H9 (cell line): ENCODE measurements at regions not wholly inside any gene's neighbourhood (a gene's known extent, or its start where the extent isn't known, plus 50 kb on each side); places are given as distances from the start of the nearest gene placed in this dataset.

Source experiments
- DNase-seq: peaks from one replicate; pipeline ENCODE4 v3.0.0-alpha.2; 2017
- H2AFZ ChIP-seq: one replicate; pipeline ENCODE4 v1.6.1; 2013; ENCODE audit warnings: mild to moderate bottlenecking, low read length, control low read depth, moderate library complexity
- H2AK5ac ChIP-seq: 2 replicates; pipeline ENCODE4 v1.6.1; 2013; ENCODE audit warnings: low read length, control low read depth, mixed read lengths; ENCODE audit not compliant: insufficient read length
- H2BK120ac ChIP-seq: one replicate; pipeline ENCODE4 v1.6.1; 2013; ENCODE audit warnings: low read depth, mild to moderate bottlenecking, low read length, control low read depth, inconsistent platforms; ENCODE audit not compliant: poor library complexity, severe bottlenecking
- H2BK12ac ChIP-seq: 2 replicates; pipeline ENCODE4 v1.6.1; 2013; ENCODE audit warnings: low read length, control low read depth, mixed read lengths, low read depth; ENCODE audit not compliant: insufficient read length
- H2BK15ac ChIP-seq: 2 replicates; pipeline ENCODE4 v1.6.1; 2013; ENCODE audit warnings: low read depth, low read length, control low read depth
- H2BK20ac ChIP-seq: one replicate; pipeline ENCODE4 v1.6.1; 2013; ENCODE audit warnings: low read depth, mild to moderate bottlenecking, low read length, control low read depth, inconsistent platforms; ENCODE audit not compliant: poor library complexity, severe bottlenecking
- H2BK5ac ChIP-seq: 2 replicates; pipeline ENCODE4 v1.6.1; 2013; ENCODE audit warnings: low read length, control low read depth, mixed read lengths; ENCODE audit not compliant: insufficient read length
- H3K14ac ChIP-seq: 2 replicates; pipeline ENCODE4 v1.6.1; 2013; ENCODE audit warnings: low read length, control low read depth; ENCODE audit not compliant: insufficient read depth
- H3K18ac ChIP-seq: 2 replicates; pipeline ENCODE4 v1.6.1; 2013; ENCODE audit warnings: low read depth, mild to moderate bottlenecking, mixed read lengths, low read length, control low read depth; ENCODE audit not compliant: insufficient read length
- H3K23ac ChIP-seq: 2 replicates; pipeline ENCODE4 v1.6.1; 2013; ENCODE audit warnings: low read length, control low read depth, mixed read lengths, low read depth; ENCODE audit not compliant: insufficient read length
- H3K23me2 ChIP-seq: 2 replicates; pipeline ENCODE4 v1.6.1; 2013; ENCODE audit warnings: low read depth, mild to moderate bottlenecking, mixed read lengths, low read length, control low read depth; ENCODE audit not compliant: insufficient read length, poor library complexity, severe bottlenecking
- H3K27ac ChIP-seq: 2 replicates; pipeline ENCODE4 v1.5.1; 2013; ENCODE audit warnings: low read length, control low read depth, mixed read lengths, low read depth; ENCODE audit not compliant: insufficient read length
- H3K27me3 ChIP-seq: 2 replicates; pipeline ENCODE4 v1.6.1; 2013; ENCODE audit warnings: low read length, control low read depth, inconsistent platforms; ENCODE audit not compliant: insufficient read depth
- H3K4ac ChIP-seq: 2 replicates; pipeline ENCODE4 v1.6.1; 2013; ENCODE audit warnings: low read depth, mild to moderate bottlenecking, control low read depth, inconsistent platforms, low read length, moderate library complexity
- H3K4me1 ChIP-seq: 2 replicates; pipeline ENCODE4 v1.6.1; 2013; ENCODE audit warnings: low read length, control low read depth, inconsistent platforms; ENCODE audit not compliant: insufficient read depth
- H3K4me2 ChIP-seq: 2 replicates; pipeline ENCODE4 v1.6.1; 2013; ENCODE audit warnings: low read length, control low read depth, mixed read lengths; ENCODE audit not compliant: insufficient read length, insufficient read depth
- H3K56ac ChIP-seq: 2 replicates; pipeline ENCODE4 v1.6.1; 2013; ENCODE audit warnings: low read depth, mild to moderate bottlenecking, mixed read lengths, low read length, control low read depth; ENCODE audit not compliant: insufficient read length
- H3K79me1 ChIP-seq: 2 replicates; pipeline ENCODE4 v1.6.1; 2013; ENCODE audit warnings: low read depth, mild to moderate bottlenecking, moderate library complexity, low read length, control low read depth, inconsistent platforms; ENCODE audit not compliant: insufficient read depth, poor library complexity, severe bottlenecking
- H3K79me2 ChIP-seq: 2 replicates; pipeline ENCODE4 v1.6.1; 2013; ENCODE audit warnings: low read length, control low read depth, inconsistent platforms; ENCODE audit not compliant: insufficient read depth
- H3K9ac ChIP-seq: 2 replicates; pipeline ENCODE4 v1.6.1; 2013; ENCODE audit warnings: low read length, control low read depth, mixed read lengths; ENCODE audit not compliant: insufficient read length; ENCODE audit errors: extremely low read depth
- H3K9me3 ChIP-seq: one replicate; pipeline ENCODE4 v1.6.1; 2013; ENCODE audit warnings: low read depth, low read length, inconsistent platforms; ENCODE audit not compliant: control insufficient read depth
- H3T11ph ChIP-seq: one replicate; pipeline ENCODE4 v1.6.1; 2013; ENCODE audit warnings: mild to moderate bottlenecking, low read length, control low read depth, inconsistent platforms
- H4K20me1 ChIP-seq: one replicate; pipeline ENCODE4 v1.6.1; 2013; ENCODE audit not compliant: control insufficient read depth, insufficient read length, insufficient read depth
- H4K5ac ChIP-seq: 2 replicates; pipeline ENCODE4 v1.6.1; 2013; ENCODE audit warnings: low read depth, mild to moderate bottlenecking, mixed read lengths, low read length, control low read depth; ENCODE audit not compliant: insufficient read length
- H4K8ac ChIP-seq: replicated peaks from 2 replicates; pipeline ENCODE4 v1.6.1; 2013; ENCODE audit warnings: low read length, control low read depth, mixed read lengths, low read depth; ENCODE audit not compliant: insufficient read length
- H4K91ac ChIP-seq: 2 replicates; pipeline ENCODE4 v1.6.1; 2013; ENCODE audit warnings: low read depth, mild to moderate bottlenecking, moderate library complexity, mixed read lengths, low read length, control low read depth; ENCODE audit not compliant: insufficient read length
- H3K27ac Mint-ChIP-seq, 3 experiments: 2 replicates in 2 of 3; 3 replicates in 1 of 3; pipeline ENCODE4 v1.8.0; 2020 to 2021; ENCODE audit warnings: mixed read lengths in 3 of 3, mild to moderate bottlenecking in 1 of 3, moderate library complexity in 1 of 3
- H3K27me3 Mint-ChIP-seq: 2 replicates; pipeline ENCODE4 v1.8.0; 2021; ENCODE audit warnings: low read depth, mild to moderate bottlenecking, moderate library complexity, mixed read lengths
- H3K36me3 Mint-ChIP-seq, 3 experiments: 2 replicates in 2 of 3; 3 replicates in 1 of 3; pipeline ENCODE4 v1.8.0; 2020 to 2021; ENCODE audit warnings: low read depth in 3 of 3, mixed read lengths in 3 of 3; ENCODE audit not compliant: insufficient read depth in 1 of 3
- H3K4me1 Mint-ChIP-seq, 2 experiments: 2 replicates each; pipeline ENCODE4 v1.8.0; 2020; ENCODE audit warnings: mixed read lengths in 2 of 2
- H3K4me3 Mint-ChIP-seq, 2 experiments: 2 replicates in 1 of 2; 3 replicates in 1 of 2; pipeline ENCODE4 v1.8.0; 2020 to 2021; ENCODE audit warnings: mild to moderate bottlenecking in 2 of 2, mixed read lengths in 2 of 2, moderate library complexity in 1 of 2
- H3K9me3 Mint-ChIP-seq, 2 experiments: 2 replicates in 1 of 2; 3 replicates in 1 of 2; pipeline ENCODE4 v1.8.0; 2020; ENCODE audit warnings: mild to moderate bottlenecking in 2 of 2, mixed read lengths in 2 of 2, moderate library complexity in 1 of 2
- CTCF ChIP-seq: fragments of 200-600 bp; sonication (generic); conservative IDR thresholded peaks from 3 replicates; pipeline ENCODE4 v1.8.0; 2021; ENCODE audit warnings: antibody characterized with exemption, mild to moderate bottlenecking

GRCh38 chr11:29943347-29943746, 73.5 kb downstream of the KCNA4 start:
- Histone ChIP-seq H2BK15ac (no peak overlapping the region), H2BK20ac (no peak overlapping the region), H4K5ac (no peak overlapping the region), H3K9ac (no peak overlapping the region), H4K20me1 (no peaks in the 10 kb centered on the region), H3K18ac (no peak overlapping the region), H3K23me2 (no peaks in the 10 kb centered on the region), H2BK12ac (no peak overlapping the region), H3T11ph (no peak overlapping the region), H3K56ac (no peak overlapping the region), H2AFZ (no peak overlapping the region), H4K91ac (no peak overlapping the region), H2BK120ac (no peak overlapping the region), H3K27me3 (no peaks in the 10 kb centered on the region), H3K23ac (no peak overlapping the region), H3K4me1 (no peaks in the 10 kb centered on the region), H3K79me1 (no peaks in the 10 kb centered on the region), H3K27ac (no peak overlapping the region), H2BK5ac (no peak overlapping the region), H3K9me3 (peaks cover 13% of the 10 kb centered on the region), H2AK5ac (no peak overlapping the region), H3K79me2 (no peaks in the 10 kb centered on the region), H4K8ac (no peak overlapping the region), H3K4me2 (no peak overlapping the region), H3K14ac (no peak overlapping the region), H3K4ac (no peak overlapping the region)
- H3K4me3 Mint-ChIP-seq: no peak overlapping the region
- peaks cover 13 to 15% of the 10 kb centered on the region in 2 experiments; a peak in 4 of 5 replicates for H3K9me3 Mint-ChIP-seq
- H3K36me3 Mint-ChIP-seq: peaks cover 4 to 15% (median 4%) of the 10 kb centered on the region in 3 experiments; a peak in 4 of 7 replicates
- no peak overlapping the region for H3K27ac Mint-ChIP-seq
- H3K4me1 Mint-ChIP-seq: no peaks in the 10 kb centered on the region
- no peak for TF ChIP-seq CTCF
- DNase-seq: no peak
- peaks cover 2% of the 10 kb centered on the region; the same call in 1 of the 2 replicates for H3K27me3 Mint-ChIP-seq
